SK-N-MC (cell line): ENCODE measurements at regions not wholly inside any gene's neighbourhood (a gene's known extent, or its start where the extent isn't known, plus 50 kb on each side); places are given as distances from the start of the nearest gene placed in this dataset.

Experiments
- EZH2 ChIP-seq: fragments of 200-600 bp; sonication (generic); IDR thresholded peaks from one replicate; pipeline ENCODE4 v1.6.1; 2017; ENCODE audit warnings: antibody characterized with exemption
- FOXP2 ChIP-seq: optimal IDR thresholded peaks from 2 replicates; pipeline ENCODE3; 2011; ENCODE audit warnings: mild to moderate bottlenecking, moderate library complexity; ENCODE audit not compliant: insufficient read depth; ENCODE audit errors: extremely low read length, control extremely low read depth
- POLR2AphosphoS5 ChIP-seq: IDR thresholded peaks from 2 replicates; pipeline ENCODE4 v1.6.1; 2012; ENCODE audit warnings: mild to moderate bottlenecking, low read depth, low read length, borderline replicate concordance

DNA sequence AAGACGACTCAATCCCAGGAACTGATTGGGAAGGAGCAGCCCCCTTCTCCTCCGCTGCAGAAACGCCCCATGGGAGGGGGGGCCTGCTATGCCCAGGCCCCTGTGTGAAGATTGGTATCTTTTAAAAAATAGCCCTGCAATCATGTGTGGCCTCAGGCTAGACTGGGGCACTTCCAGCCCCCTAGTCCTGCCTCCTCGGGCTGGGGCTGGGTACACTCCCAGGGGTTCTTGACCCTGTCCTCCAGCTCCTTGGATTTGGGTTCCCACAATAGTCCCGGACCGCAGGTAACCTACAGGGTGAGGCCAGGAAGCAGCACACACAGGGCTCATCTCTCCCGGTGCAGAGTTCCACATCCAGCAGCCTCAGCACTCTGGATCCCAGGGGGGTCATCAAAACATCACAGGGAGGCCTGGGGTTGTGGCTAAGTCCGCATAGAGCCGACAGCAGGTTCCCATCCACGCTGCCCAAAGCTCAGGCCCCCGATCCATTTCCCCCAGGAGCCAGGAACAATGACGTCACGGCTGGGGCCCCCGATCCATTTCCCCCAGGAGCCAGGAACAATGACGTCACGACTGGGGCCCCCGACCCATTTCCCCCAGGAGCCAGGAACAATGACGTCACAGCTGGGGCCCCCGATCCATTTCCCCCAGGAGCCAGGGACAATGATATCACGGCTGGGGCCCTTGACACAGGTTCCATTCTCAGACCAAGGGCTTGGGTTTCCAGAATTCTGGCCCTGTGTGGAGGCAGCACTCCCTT, 202.4 kb downstream of the IRF8 start:
- TF ChIP-seq EZH2 (no peak), POLR2AphosphoS5 (no peak), FOXP2 (no peak)
